ENCODE measurements at regions not wholly inside any gene's neighbourhood (a gene's known extent, or its start where the extent isn't known, plus 50 kb on each side); places are given as distances from the start of the nearest gene placed in this dataset.

GRCh38 chr5:124104344-124104743 is 592.4 kb downstream of the CSNK1G3 start:
- TF ChIP-seq, protein P1, sequence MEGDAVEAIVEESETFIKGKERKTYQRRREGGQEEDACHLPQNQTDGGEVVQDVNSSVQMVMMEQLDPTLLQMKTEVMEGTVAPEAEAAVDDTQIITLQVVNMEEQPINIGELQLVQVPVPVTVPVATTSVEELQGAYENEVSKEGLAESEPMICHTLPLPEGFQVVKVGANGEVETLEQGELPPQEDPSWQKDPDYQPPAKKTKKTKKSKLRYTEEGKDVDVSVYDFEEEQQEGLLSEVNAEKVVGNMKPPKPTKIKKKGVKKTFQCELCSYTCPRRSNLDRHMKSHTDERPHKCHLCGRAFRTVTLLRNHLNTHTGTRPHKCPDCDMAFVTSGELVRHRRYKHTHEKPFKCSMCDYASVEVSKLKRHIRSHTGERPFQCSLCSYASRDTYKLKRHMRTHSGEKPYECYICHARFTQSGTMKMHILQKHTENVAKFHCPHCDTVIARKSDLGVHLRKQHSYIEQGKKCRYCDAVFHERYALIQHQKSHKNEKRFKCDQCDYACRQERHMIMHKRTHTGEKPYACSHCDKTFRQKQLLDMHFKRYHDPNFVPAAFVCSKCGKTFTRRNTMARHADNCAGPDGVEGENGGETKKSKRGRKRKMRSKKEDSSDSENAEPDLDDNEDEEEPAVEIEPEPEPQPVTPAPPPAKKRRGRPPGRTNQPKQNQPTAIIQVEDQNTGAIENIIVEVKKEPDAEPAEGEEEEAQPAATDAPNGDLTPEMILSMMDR (IDR thresholded peaks at IDR 0.05; ENCODE audit: control extremely low read depth in 1 of 3, insufficient read depth in 1 of 3, low read depth in 1 of 3, low read length in 3 of 3): no peak
- TF ChIP-seq RXRA (IDR thresholded peaks at IDR 0.05; ENCODE audit: insufficient read depth, low read depth, low read length) (no peak), CHD1 (IDR thresholded peaks at IDR 0.05; ENCODE audit: low read depth, low read length) (no peak), NANOG (IDR thresholded peaks at IDR 0.05; ENCODE audit: insufficient read depth, low read depth, low read length, poor library complexity, severe bottlenecking) (no peak), RAD21 (IDR thresholded peaks at IDR 0.05 in 1 of 2, conservative IDR thresholded peaks at IDR 0.05 in 1 of 2; ENCODE audit: low read depth in 2 of 2, low read length in 2 of 2) (no peak), TAF1 (IDR thresholded peaks at IDR 0.05; ENCODE audit: low read depth, low read length) (no peak), SIRT6 (IDR thresholded peaks at IDR 0.05; ENCODE audit: low read length) (no peak), ZNF274 (IDR thresholded peaks at IDR 0.05; ENCODE audit: borderline replicate concordance, extremely low read depth, low read length) (no peak), SP1 (IDR thresholded peaks at IDR 0.05; ENCODE audit: low read depth, low read length) (no peak), HDAC6 (IDR thresholded peaks at IDR 0.05; ENCODE audit: low read depth, low read length) (no peak)

Measured in H1 (cell line).